GM12873 (cell line): ENCODE measurements at regions not wholly inside any gene's neighbourhood (a gene's known extent, or its start where the extent isn't known, plus 50 kb on each side); places are given as distances from the start of the nearest gene placed in this dataset.

ENCODE experiments used
- TF ChIP-seq, protein P1 (sequence below): IDR thresholded peaks from 2 replicates; pipeline ENCODE4 v1.5.1; 2012; ENCODE audit warnings: low read depth, mild to moderate bottlenecking, moderate library complexity, low read length, control low read depth; ENCODE audit not compliant: insufficient read depth; ENCODE audit errors: missing control alignments

- TF ChIP-seq, protein P1, sequence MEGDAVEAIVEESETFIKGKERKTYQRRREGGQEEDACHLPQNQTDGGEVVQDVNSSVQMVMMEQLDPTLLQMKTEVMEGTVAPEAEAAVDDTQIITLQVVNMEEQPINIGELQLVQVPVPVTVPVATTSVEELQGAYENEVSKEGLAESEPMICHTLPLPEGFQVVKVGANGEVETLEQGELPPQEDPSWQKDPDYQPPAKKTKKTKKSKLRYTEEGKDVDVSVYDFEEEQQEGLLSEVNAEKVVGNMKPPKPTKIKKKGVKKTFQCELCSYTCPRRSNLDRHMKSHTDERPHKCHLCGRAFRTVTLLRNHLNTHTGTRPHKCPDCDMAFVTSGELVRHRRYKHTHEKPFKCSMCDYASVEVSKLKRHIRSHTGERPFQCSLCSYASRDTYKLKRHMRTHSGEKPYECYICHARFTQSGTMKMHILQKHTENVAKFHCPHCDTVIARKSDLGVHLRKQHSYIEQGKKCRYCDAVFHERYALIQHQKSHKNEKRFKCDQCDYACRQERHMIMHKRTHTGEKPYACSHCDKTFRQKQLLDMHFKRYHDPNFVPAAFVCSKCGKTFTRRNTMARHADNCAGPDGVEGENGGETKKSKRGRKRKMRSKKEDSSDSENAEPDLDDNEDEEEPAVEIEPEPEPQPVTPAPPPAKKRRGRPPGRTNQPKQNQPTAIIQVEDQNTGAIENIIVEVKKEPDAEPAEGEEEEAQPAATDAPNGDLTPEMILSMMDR, result no peak
Observed at GRCh38 chr7:112624416-112624815, 143.6 kb downstream of the LSMEM1 start.

- TF ChIP-seq, protein P1, result no peak
Observed at GRCh38 chr7:112630565-112630964, 149.8 kb downstream of the LSMEM1 start.

DNA sequence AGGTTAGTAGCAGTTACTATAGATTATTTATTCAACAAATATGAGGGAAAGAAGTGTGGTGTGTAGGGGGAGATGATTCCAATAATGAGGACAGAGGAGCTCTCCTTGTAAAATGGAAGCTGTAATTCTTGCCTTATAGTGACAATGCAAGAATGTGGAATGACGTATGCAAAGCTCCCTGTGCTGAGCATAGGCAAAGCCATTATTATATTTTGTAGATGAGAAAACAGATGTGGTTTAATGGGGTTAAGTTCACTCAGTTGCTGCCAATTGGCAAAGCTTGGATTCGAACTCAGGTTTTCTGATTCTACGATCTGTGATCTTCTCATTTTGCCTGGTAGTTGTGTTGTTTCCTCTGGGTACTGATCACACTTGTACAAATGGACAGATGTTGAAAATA, 153.3 kb downstream of the LSMEM1 start:
- TF ChIP-seq, protein P1, result no peak

DNA sequence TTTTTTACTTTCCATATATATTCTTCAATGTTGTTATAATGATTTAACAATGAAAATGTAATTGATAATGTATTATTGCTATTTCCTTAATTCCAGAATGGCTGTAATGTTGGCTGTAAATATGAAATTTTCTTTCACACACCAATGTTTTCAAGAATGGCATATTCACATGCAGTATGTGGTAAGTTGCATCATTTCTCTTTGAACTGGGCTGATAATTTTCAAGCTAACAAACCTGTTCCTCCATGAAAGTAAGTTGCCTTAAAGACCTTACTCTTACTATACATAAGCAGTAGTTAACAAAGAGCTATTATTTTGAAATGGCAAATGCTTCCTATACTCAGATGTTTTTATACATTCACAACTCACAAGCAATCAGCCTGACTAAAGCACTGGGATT, 154.5 kb downstream of the TMEM168 start:
- TF ChIP-seq, protein P1, result no peak

DNA sequence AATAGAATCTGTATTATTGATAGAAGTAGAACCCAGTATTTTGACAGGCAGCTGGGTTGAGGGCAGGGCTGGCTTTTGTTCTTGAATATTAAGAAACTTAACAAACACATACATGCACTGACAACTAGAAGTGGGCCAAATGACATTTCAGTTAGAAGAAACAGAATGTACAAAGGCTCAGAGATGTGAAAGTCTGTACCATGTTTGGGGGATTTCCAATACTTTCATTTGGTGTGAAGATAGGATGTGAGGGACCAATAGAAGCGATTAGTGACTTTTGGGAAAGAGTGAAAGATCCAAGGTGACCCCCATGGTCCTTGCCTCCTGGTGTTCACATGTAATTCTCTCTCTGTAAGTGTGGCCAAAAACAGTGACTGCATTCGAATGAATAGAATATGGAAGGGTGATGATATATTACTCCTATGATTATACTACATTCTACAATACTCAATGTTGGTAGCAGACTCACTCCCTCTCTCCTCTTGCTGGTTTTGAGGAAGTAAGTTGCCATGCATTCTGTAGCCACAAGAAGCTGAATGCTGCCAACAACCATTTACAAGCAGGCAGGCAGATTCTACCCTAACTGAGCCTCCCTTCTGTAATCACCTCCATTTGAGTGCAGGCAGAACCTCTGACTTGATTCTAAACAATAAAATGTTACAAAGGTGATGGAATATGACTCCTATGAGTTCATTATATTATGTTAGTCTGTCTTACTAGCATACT, 151.4 kb downstream of the TMEM168 start:
- TF ChIP-seq, protein P1, result no peak

- TF ChIP-seq, protein P1, result no peak
Observed at GRCh38 chr7:112640685-112641084, 149.5 kb downstream of the TMEM168 start.

DNA sequence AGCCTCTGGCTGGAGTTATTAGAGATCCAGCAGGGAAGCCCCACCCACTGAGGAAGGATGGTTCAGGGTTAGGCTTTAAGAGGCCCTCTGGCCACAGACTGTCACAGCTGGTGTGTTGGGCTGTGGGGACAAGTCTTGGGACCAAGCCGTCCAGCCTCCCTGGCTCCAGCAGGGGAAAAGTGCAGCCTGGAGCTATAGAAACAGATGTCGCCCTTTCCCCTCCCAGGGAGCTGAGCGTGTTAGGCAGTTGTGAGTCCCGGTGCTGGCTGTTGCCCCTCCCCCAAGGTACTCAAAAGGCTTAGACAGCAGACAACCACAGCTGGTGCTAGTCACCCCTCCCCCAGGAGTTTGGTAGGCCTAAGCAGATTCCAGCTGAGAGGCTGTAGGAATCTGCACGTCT, 143.4 kb downstream of the TMEM168 start:
- TF ChIP-seq, protein P1, result no peak
